ENCODE measurements at regions not wholly inside any gene's neighbourhood (a gene's known extent, or its start where the extent isn't known, plus 50 kb on each side); places are given as distances from the start of the nearest gene placed in this dataset.

GRCh38 chr20:52777171-52777570 is 195.0 kb upstream of the TSHZ2 start:
- H3K27ac ChIP-seq (ENCODE audit: low read depth, low read length, poor library complexity, severe bottlenecking), result no peak overlapping the region
- no peak overlapping the region for H3K4me3 ChIP-seq (ENCODE audit: low read depth, low read length, poor library complexity, severe bottlenecking)
- H3K9me3 ChIP-seq (ENCODE audit: low read depth, low read length, poor library complexity, severe bottlenecking), result no peaks in the 10 kb centered on the region
- ChIA-PET POLR2A (ENCODE audit: low non-redundant PET) (no interaction called here), CTCF (no interaction called here)
- DNase-seq (ENCODE audit: low spot score), result no peak
- BruUV-seq (replicated peaks), result no TSS peak
- no peaks in the 10 kb centered on the region for H3K36me3 ChIP-seq (ENCODE audit: insufficient read depth, low read length, poor library complexity, severe bottlenecking)
- intact Hi-C loops (cut with micrococcal nuclease; ENCODE audit: unreplicated experiment), result no loop called here
- no peaks in the 10 kb centered on the region for H3K4me1 ChIP-seq (ENCODE audit: insufficient read depth, low read length, poor library complexity, severe bottlenecking)
- TF ChIP-seq EZH2 (IDR thresholded peaks at IDR 0.05; ENCODE audit: borderline replicate concordance, low read depth, low read length, poor library complexity, severe bottlenecking) (no peak), CTCF (conservative IDR thresholded peaks at IDR 0.05; ENCODE audit: low read depth, low read length) (no peak)
- no peaks in the 10 kb centered on the region for H3K27me3 ChIP-seq (replicated peaks; ENCODE audit: insufficient read depth, low read depth, low read length, poor library complexity)

- no peak for TF ChIP-seq CTCF (conservative IDR thresholded peaks at IDR 0.05; ENCODE audit: low read depth, low read length)
- no peak for TF ChIP-seq EZH2 (IDR thresholded peaks at IDR 0.05; ENCODE audit: borderline replicate concordance, low read depth, low read length, poor library complexity, severe bottlenecking)
- Histone ChIP-seq H3K27me3 (replicated peaks; ENCODE audit: insufficient read depth, low read depth, low read length, poor library complexity) (no peaks in the 10 kb centered on the region), H3K36me3 (ENCODE audit: insufficient read depth, low read length, poor library complexity, severe bottlenecking) (no peaks in the 10 kb centered on the region), H3K27ac (ENCODE audit: low read depth, low read length, poor library complexity, severe bottlenecking) (no peak overlapping the region), H3K4me3 (ENCODE audit: low read depth, low read length, poor library complexity, severe bottlenecking) (no peak overlapping the region), H3K9me3 (ENCODE audit: low read depth, low read length, poor library complexity, severe bottlenecking) (no peaks in the 10 kb centered on the region), H3K4me1 (ENCODE audit: insufficient read depth, low read length, poor library complexity, severe bottlenecking) (no peaks in the 10 kb centered on the region)
- ChIA-PET POLR2A (ENCODE audit: low non-redundant PET) (no interaction called here), CTCF (no interaction called here)
- BruUV-seq (replicated peaks), result no TSS peak
- intact Hi-C loops (cut with micrococcal nuclease; ENCODE audit: unreplicated experiment), result no loop called here
- DNase-seq (ENCODE audit: low spot score), result no peak
Measured at GRCh38 chr20:52775786-52776185, 196.4 kb upstream of the TSHZ2 start.

GRCh38 chr20:52768694-52769093 is 203.5 kb upstream of the TSHZ2 start:
- POLR2A ChIA-PET (ENCODE audit: low non-redundant PET), result no interaction called here
- intact Hi-C loops (cut with micrococcal nuclease; ENCODE audit: unreplicated experiment), result no loop called here
- Histone ChIP-seq H3K27ac (ENCODE audit: low read depth, low read length, poor library complexity, severe bottlenecking) (no peak overlapping the region), H3K27me3 (replicated peaks; ENCODE audit: insufficient read depth, low read depth, low read length, poor library complexity) (no peaks in the 10 kb centered on the region), H3K4me1 (ENCODE audit: insufficient read depth, low read length, poor library complexity, severe bottlenecking) (no peaks in the 10 kb centered on the region), H3K4me3 (ENCODE audit: low read depth, low read length, poor library complexity, severe bottlenecking) (no peak overlapping the region), H3K9me3 (ENCODE audit: low read depth, low read length, poor library complexity, severe bottlenecking) (no peaks in the 10 kb centered on the region), H3K36me3 (ENCODE audit: insufficient read depth, low read length, poor library complexity, severe bottlenecking) (no peaks in the 10 kb centered on the region)
- TF ChIP-seq EZH2 (IDR thresholded peaks at IDR 0.05; ENCODE audit: borderline replicate concordance, low read depth, low read length, poor library complexity, severe bottlenecking), result no peak
- TF ChIP-seq CTCF (conservative IDR thresholded peaks at IDR 0.05; ENCODE audit: low read depth, low read length), result no peak
- CTCF ChIA-PET, result no interaction called here
- no TSS peak for BruUV-seq (replicated peaks)
- DNase-seq (ENCODE audit: low spot score), result no peak
